A549 (cell line): ENCODE measurements at regions not wholly inside any gene's neighbourhood (a gene's known extent, or its start where the extent isn't known, plus 50 kb on each side); places are given as distances from the start of the nearest gene placed in this dataset.

Source experiments
- ATAC-seq, 2 experiments: fragments of 200-7000 bp in 1 of 2; fragments of >200 bp in 1 of 2; cut with Nextera tagmentation in 1 of 2; cut with Tn5 transposase in 1 of 2; 3 replicates each; pipeline versions ENCODE4 v1.8.0 to v1.9.1; 2018 to 2020; ENCODE audit warnings: mild to moderate bottlenecking in 1 of 2, moderate library complexity in 1 of 2
- CTCF ChIA-PET: fragments of 300-600 bp; sonication (Branson Sonifier 250); formaldehyde crosslinking; extraction: SDS; loops from one replicate; lab custom pipeline; 2021; ENCODE audit warnings: antibody characterized with exemption, inconsistent platforms; lab: Yijun Ruan, JAX
- POLR2A ChIA-PET: fragments of 350-600 bp; formaldehyde crosslinking; extraction: SDS; loops from one replicate; lab custom pipeline; 2021; ENCODE audit warnings: antibody characterized with exemption, inconsistent platforms; lab: Yijun Ruan, JAX
- DNase-seq, 2 experiments: peaks; one replicate each; pipeline versions ENCODE4 v3.0.0 to v3.0.0-alpha.2; 2011 to 2016; ENCODE audit warnings: low read depth in 1 of 2, low spot score in 1 of 2
- FAIRE-seq: peaks from 2 replicates; lab custom pipeline; 2011; peaks lifted over from hg19 to GRCh38; lab: Jason Lieb, UNC
- H3K27ac ChIP-seq, 2 experiments: fragments of >200 bp; sonication (Bioruptor Twin); formaldehyde crosslinking; 3 replicates each; pipeline ENCODE4 v1.5.1; 2016 to 2017
- H3K4me1 ChIP-seq: fragments of >200 bp; sonication (Bioruptor Twin); formaldehyde crosslinking; 3 replicates; pipeline ENCODE4 v1.6.1; 2016
- H3K4me2 ChIP-seq: fragments of >200 bp; sonication (Bioruptor Twin); formaldehyde crosslinking; 3 replicates; pipeline ENCODE4 v1.6.1; 2016
- H3K4me3 ChIP-seq: fragments of >200 bp; sonication (Bioruptor Twin); formaldehyde crosslinking; 3 replicates; pipeline ENCODE4 v1.5.1; 2016
- H3K9me3 ChIP-seq: fragments of >200 bp; sonication (Bioruptor Twin); formaldehyde crosslinking; 3 replicates; pipeline ENCODE4 v1.6.1; 2016
- ATOH8 ChIP-seq: fragments of 250-450 bp; sonication (Bioruptor Pico); IDR thresholded peaks from 2 replicates; pipeline ENCODE4 v1.5.0; 2020; ENCODE audit warnings: low read depth, mild to moderate bottlenecking, moderate library complexity
- CBX8 ChIP-seq: fragments of 200-600 bp; sonication (generic); IDR thresholded peaks from 2 replicates; pipeline ENCODE4 v1.6.1; 2016
- CEBPB ChIP-seq, 2 experiments: fragments of >200 bp in 1 of 2; sonication (Bioruptor Twin) in 1 of 2; formaldehyde crosslinking in 1 of 2; IDR thresholded peaks; 2 replicates each; pipeline ENCODE4 v1.6.1; 2012 to 2016
- CHD4 ChIP-seq: fragments of 200-600 bp; sonication (generic); IDR thresholded peaks from 2 replicates; pipeline ENCODE4 v1.6.1; 2016; ENCODE audit warnings: antibody characterized with exemption, mild to moderate bottlenecking, borderline replicate concordance
- E2F6 ChIP-seq: IDR thresholded peaks from 2 replicates; pipeline ENCODE4 v1.6.1; 2012; ENCODE audit warnings: low read depth, borderline replicate concordance
- ESRRA ChIP-seq: fragments of 150-350 bp; IDR thresholded peaks from 2 replicates; pipeline ENCODE4 v1.6.1; 2014; ENCODE audit warnings: mild to moderate bottlenecking, low read length, borderline replicate concordance
- FOSB ChIP-seq: fragments of 250-450 bp; sonication (Bioruptor Pico); IDR thresholded peaks from 2 replicates; pipeline ENCODE4 v1.5.0; 2020; ENCODE audit warnings: mild to moderate bottlenecking, moderate library complexity
- FOXS1 ChIP-seq: fragments of 250-450 bp; sonication (Bioruptor Pico); IDR thresholded peaks from 2 replicates; pipeline ENCODE4 v1.5.0; 2020; ENCODE audit warnings: mild to moderate bottlenecking, moderate library complexity
- HDAC2 ChIP-seq: fragments of 200-600 bp; sonication (generic); IDR thresholded peaks from 2 replicates; pipeline ENCODE4 v1.6.1; 2016
- HES2 ChIP-seq: fragments of >200 bp; sonication (Bioruptor Twin); formaldehyde crosslinking; IDR thresholded peaks from 2 replicates; pipeline ENCODE4 v1.6.1; 2016
- HEYL ChIP-seq: fragments of 250-450 bp; sonication (Bioruptor Pico); IDR thresholded peaks from 2 replicates; pipeline ENCODE4 v1.8.0; 2021; ENCODE audit warnings: mild to moderate bottlenecking, moderate library complexity
- HOXA7 ChIP-seq: fragments of 250-450 bp; sonication (Bioruptor Pico); IDR thresholded peaks from 2 replicates; pipeline ENCODE4 v1.5.0; 2020; ENCODE audit warnings: mild to moderate bottlenecking, moderate library complexity
- KDM1A ChIP-seq: fragments of 200-600 bp; sonication (generic); IDR thresholded peaks from 2 replicates; pipeline ENCODE4 v1.6.1; 2016; ENCODE audit warnings: low read depth, mild to moderate bottlenecking
- MAX ChIP-seq: IDR thresholded peaks from 2 replicates; pipeline ENCODE4 v1.6.1; 2012
- NFE2L2 ChIP-seq: fragments of 150-350 bp; conservative IDR thresholded peaks from 2 replicates; pipeline ENCODE4 v1.6.1; 2014; ENCODE audit warnings: low read length
- NR3C1 ChIP-seq: fragments of >200 bp; sonication (Bioruptor Twin); formaldehyde crosslinking; IDR thresholded peaks from 3 replicates; pipeline ENCODE4 v1.6.1; 2017
- PHF8 ChIP-seq: fragments of 200-600 bp; sonication (generic); IDR thresholded peaks from 2 replicates; pipeline ENCODE4 v1.6.1; 2016; ENCODE audit warnings: low read depth, mild to moderate bottlenecking, antibody characterized with exemption, moderate library complexity, borderline replicate concordance
- POLR2A ChIP-seq: IDR thresholded peaks from 2 replicates; pipeline ENCODE4 v1.6.1; 2012; ENCODE audit warnings: mild to moderate bottlenecking, low read length
- RAD21 ChIP-seq, 2 experiments: fragments of >200 bp in 1 of 2; sonication (Bioruptor Twin) in 1 of 2; formaldehyde crosslinking in 1 of 2; IDR thresholded peaks in 1 of 2; conservative IDR thresholded peaks in 1 of 2; 2 replicates in 1 of 2; 3 replicates in 1 of 2; pipeline ENCODE4 v1.6.1; 2012 to 2018; ENCODE audit warnings: inconsistent platforms in 1 of 2
- RARB ChIP-seq: fragments of 250-450 bp; sonication (Bioruptor Pico); IDR thresholded peaks from 2 replicates; pipeline ENCODE4 v1.8.0; 2021; ENCODE audit warnings: mild to moderate bottlenecking, moderate library complexity
- RCOR1 ChIP-seq: fragments of 150-350 bp; IDR thresholded peaks from 2 replicates; pipeline ENCODE4 v1.6.1; 2014; ENCODE audit warnings: antibody characterized with exemption, low read length, low read depth
- RNF2 ChIP-seq: fragments of 200-600 bp; sonication (generic); IDR thresholded peaks from 2 replicates; pipeline ENCODE4 v1.6.1; 2016; ENCODE audit warnings: low read depth, mild to moderate bottlenecking, antibody characterized with exemption, moderate library complexity, borderline replicate concordance
- TP53 ChIP-seq: fragments of 250-450 bp; sonication (Bioruptor Pico); IDR thresholded peaks from 2 replicates; pipeline ENCODE4 v1.5.0; 2021; ENCODE audit warnings: mild to moderate bottlenecking, moderate library complexity
- USF2 ChIP-seq: fragments of 450-650 bp; IDR thresholded peaks from 2 replicates; pipeline ENCODE4 v1.6.1; 2014; ENCODE audit warnings: antibody characterized with exemption
- ZC3H11A ChIP-seq: fragments of 450-650 bp; IDR thresholded peaks from 2 replicates; pipeline ENCODE4 v1.6.1; 2014; ENCODE audit warnings: antibody characterized with exemption, mild to moderate bottlenecking
- WGBS: methylation state at CpG from one replicate; pipeline ENCODE4 v1.1.6; 2017; ENCODE audit errors: missing lambda C conversion rate; 5-methylcytosine and 5-hydroxymethylcytosine counted together

- FAIRE-seq = no peak
- Histone ChIP-seq H3K4me3 (no peak overlapping the region), H3K9me3 (no peaks in the 10 kb centered on the region), H3K4me2 (no peak overlapping the region), H3K27ac (no peak overlapping the region), H3K4me1 (no peaks in the 10 kb centered on the region)
- CTCF ChIA-PET = no interaction called here
- WGBS = 6% methylated on average over 1 of the region's 1 CpG
- no peak for ATAC-seq
- DNase-seq = no peak
- TF ChIP-seq KDM1A = no peak
- TF ChIP-seq FOXS1 (CRISPR knock-in tag) = no peak
- TF ChIP-seq CEBPB (IDR thresholded peaks at IDR 0.05) = no peak
- no peak for TF ChIP-seq USF2
- no peak for TF ChIP-seq NFE2L2
- no peak for TF ChIP-seq MAX
- TF ChIP-seq TP53 = no peak
- no peak for TF ChIP-seq RCOR1
- no peak for TF ChIP-seq CHD4
- TF ChIP-seq HDAC2 = no peak
- TF ChIP-seq HES2 = no peak
- TF ChIP-seq CBX8 = no peak
- no peak for TF ChIP-seq PHF8
- POLR2A ChIA-PET = no interaction called here
These were observed 522.9 kb upstream of the FSHR start for GRCh38 chr2:49677227-49677626.

- no peak for TF ChIP-seq NR3C1
- no peak for TF ChIP-seq HOXA7 (CRISPR knock-in tag)
- TF ChIP-seq ZC3H11A = no peak
- no peak for TF ChIP-seq MAX
- no peak for TF ChIP-seq ESRRA
- TF ChIP-seq HES2 = no peak
- no peak for TF ChIP-seq POLR2A
- no peak for TF ChIP-seq E2F6
- no peak for TF ChIP-seq TP53
- TF ChIP-seq ATOH8 (CRISPR knock-in tag) = no peak
- TF ChIP-seq RAD21 (conservative IDR thresholded peaks at IDR 0.05 in 1 of 2, IDR thresholded peaks at IDR 0.05 in 1 of 2) = no peak
- TF ChIP-seq FOSB (CRISPR knock-in tag) = no peak
- TF ChIP-seq KDM1A = no peak
- no peak for TF ChIP-seq CHD4
- TF ChIP-seq RNF2 = no peak
- no peak for TF ChIP-seq HEYL
- no peak for TF ChIP-seq HDAC2
- no peak for TF ChIP-seq PHF8
- no peak for TF ChIP-seq RARB (CRISPR knock-in tag)
- ATAC-seq (no peak), DNase-seq (no peak), FAIRE-seq (no peak)
- ChIA-PET POLR2A (no interaction called here), CTCF (no interaction called here)
- Histone ChIP-seq H3K4me2 (no peak overlapping the region), H3K27ac (no peak overlapping the region), H3K4me1 (no peaks in the 10 kb centered on the region), H3K4me3 (no peak overlapping the region), H3K9me3 (no peaks in the 10 kb centered on the region; the same call in 2 of the 3 replicates)
- WGBS = 2% methylated on average over 4 of the region's 4 CpGs
These were observed 510.5 kb upstream of the FSHR start for GRCh38 chr2:49664827-49665226.
